ENCODE measurements at regions not wholly inside any gene's neighbourhood (a gene's known extent, or its start where the extent isn't known, plus 50 kb on each side); places are given as distances from the start of the nearest gene placed in this dataset.

- H2BK120ac ChIP-seq (ENCODE audit: low read depth, low read length, poor library complexity, severe bottlenecking): no peak overlapping the region
- H2AK5ac ChIP-seq (ENCODE audit: insufficient read length, low read length): no peak overlapping the region
- no peaks in the 10 kb centered on the region for H3K27me3 ChIP-seq (ENCODE audit: insufficient read depth, low read length)
- no peak overlapping the region for H3K23ac ChIP-seq (ENCODE audit: insufficient read length, low read depth, low read length)
- TF ChIP-seq CTCF (conservative IDR thresholded peaks at IDR 0.05): no peak
- H3K4me1 Mint-ChIP-seq: peaks cover 26 to 35% of the 10 kb centered on the region in 2 experiments
- no peak overlapping the region for H3K18ac ChIP-seq (ENCODE audit: insufficient read length, low read depth, low read length)
- no peaks in the 10 kb centered on the region for H4K20me1 ChIP-seq (ENCODE audit: control insufficient read depth, insufficient read depth, insufficient read length)
- no peaks in the 10 kb centered on the region for H3K79me2 ChIP-seq (ENCODE audit: insufficient read depth, low read length)
- H3K4me1 ChIP-seq (ENCODE audit: insufficient read depth, low read length): peaks cover 12% of the 10 kb centered on the region; the same call in 1 of the 2 replicates
- H2AFZ ChIP-seq (ENCODE audit: low read length): no peak overlapping the region
- no peak overlapping the region for H3T11ph ChIP-seq (ENCODE audit: low read length)
- H2BK15ac ChIP-seq (ENCODE audit: low read depth, low read length): no peak overlapping the region
- H4K8ac ChIP-seq (replicated peaks; ENCODE audit: insufficient read length, low read depth, low read length): no peak overlapping the region
- H3K36me3 Mint-ChIP-seq (ENCODE audit: insufficient read depth in 1 of 3, low read depth in 3 of 3): peaks cover 5 to 9% (median 6%) of the 10 kb centered on the region in 3 experiments; a peak in 5 of 7 replicates
- H3K9ac ChIP-seq (ENCODE audit: extremely low read depth, insufficient read length, low read length): no peak overlapping the region
- H4K91ac ChIP-seq (ENCODE audit: insufficient read length, low read depth, low read length): no peak overlapping the region
- no peak overlapping the region for H2BK12ac ChIP-seq (ENCODE audit: insufficient read length, low read depth, low read length)
- no peak overlapping the region for H4K5ac ChIP-seq (ENCODE audit: insufficient read length, low read depth, low read length)
- H3K56ac ChIP-seq (ENCODE audit: insufficient read length, low read depth, low read length): no peak overlapping the region
- H3K9me3 ChIP-seq (ENCODE audit: control insufficient read depth, low read depth, low read length): no peaks in the 10 kb centered on the region
- no peak overlapping the region for H3K14ac ChIP-seq (ENCODE audit: insufficient read depth, low read length)
- peaks cover 0 to 6% of the 10 kb centered on the region in 2 experiments; a peak in 3 of 5 replicates for H3K9me3 Mint-ChIP-seq
- no peak overlapping the region for H3K4me3 Mint-ChIP-seq
- H3K23me2 ChIP-seq (ENCODE audit: insufficient read length, low read depth, low read length, poor library complexity, severe bottlenecking): no peaks in the 10 kb centered on the region
- no peaks in the 10 kb centered on the region for H3K27me3 Mint-ChIP-seq (ENCODE audit: low read depth)
- WGBS (ENCODE audit: extremely low coverage, insufficient read length, low lambda C conversion rate): no CpG with 5 or more reads among the region's 3 CpGs
- H3K4ac ChIP-seq (ENCODE audit: low read depth, low read length): no peak overlapping the region
- no peaks in the 10 kb centered on the region for H3K79me1 ChIP-seq (ENCODE audit: insufficient read depth, low read depth, low read length, poor library complexity, severe bottlenecking)
- H2BK20ac ChIP-seq (ENCODE audit: low read depth, low read length, poor library complexity, severe bottlenecking): no peak overlapping the region
- H3K4me2 ChIP-seq (ENCODE audit: insufficient read depth, insufficient read length, low read length): no peak overlapping the region
- no peak for DNase-seq
- no peak overlapping the region for H2BK5ac ChIP-seq (ENCODE audit: insufficient read length, low read length)
- H3K27ac Mint-ChIP-seq: no peak overlapping the region
- no peak overlapping the region for H3K27ac ChIP-seq (ENCODE audit: insufficient read length, low read depth, low read length)
These were observed 107.7 kb upstream of the DAPK1 start for GRCh38 chr9:87389936-87390335.
